ENCODE measurements at regions not wholly inside any gene's neighbourhood (a gene's known extent, or its start where the extent isn't known, plus 50 kb on each side); places are given as distances from the start of the nearest gene placed in this dataset.

DNA sequence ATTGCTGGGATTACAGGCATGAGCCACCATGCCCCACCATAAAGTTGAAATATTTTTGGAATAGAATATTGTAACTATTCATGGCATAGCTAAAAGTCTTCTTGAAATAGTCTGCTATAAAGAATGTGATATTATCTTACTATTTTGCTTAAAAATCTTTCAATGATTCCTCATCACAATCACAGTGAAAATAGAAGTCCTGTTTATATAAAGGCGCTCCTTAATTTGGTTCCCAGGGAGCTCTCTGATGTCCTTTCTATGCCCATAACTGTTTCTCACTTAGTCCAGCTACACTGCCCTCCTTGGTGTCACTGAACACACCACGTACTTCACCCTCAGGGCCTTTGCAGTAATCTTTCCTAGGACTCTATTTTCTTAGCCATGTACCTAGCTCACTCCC is 331.7 kb upstream of the GIMD1 start:
- H3K4me1 ChIP-seq (ENCODE audit: low read length): no peaks in the 10 kb centered on the region
- H3K9me3 ChIP-seq (replicated peaks; ENCODE audit: insufficient read depth, low read length): no peaks in the 10 kb centered on the region
- no peaks in the 10 kb centered on the region for H3F3A ChIP-seq (ENCODE audit: insufficient read depth, low read length)
- no peak overlapping the region for H3K4me3 ChIP-seq (ENCODE audit: low read length)
- no peaks in the 10 kb centered on the region for H3K27me3 ChIP-seq (replicated peaks; ENCODE audit: insufficient read depth, low read length)
- no peak overlapping the region for H2AFZ ChIP-seq (ENCODE audit: low read length)
- no peaks in the 10 kb centered on the region for H3K36me3 ChIP-seq (replicated peaks; ENCODE audit: insufficient read depth, low read length)
- no peak overlapping the region for H3K4me2 ChIP-seq (ENCODE audit: low read depth, low read length)
- no peak overlapping the region for H3K27ac ChIP-seq (ENCODE audit: low read length)
- H3K9ac ChIP-seq (ENCODE audit: low read length): no peak overlapping the region
- H3K9me2 ChIP-seq (replicated peaks; ENCODE audit: insufficient read depth, low read length): no peaks in the 10 kb centered on the region
- TF ChIP-seq, protein P1, sequence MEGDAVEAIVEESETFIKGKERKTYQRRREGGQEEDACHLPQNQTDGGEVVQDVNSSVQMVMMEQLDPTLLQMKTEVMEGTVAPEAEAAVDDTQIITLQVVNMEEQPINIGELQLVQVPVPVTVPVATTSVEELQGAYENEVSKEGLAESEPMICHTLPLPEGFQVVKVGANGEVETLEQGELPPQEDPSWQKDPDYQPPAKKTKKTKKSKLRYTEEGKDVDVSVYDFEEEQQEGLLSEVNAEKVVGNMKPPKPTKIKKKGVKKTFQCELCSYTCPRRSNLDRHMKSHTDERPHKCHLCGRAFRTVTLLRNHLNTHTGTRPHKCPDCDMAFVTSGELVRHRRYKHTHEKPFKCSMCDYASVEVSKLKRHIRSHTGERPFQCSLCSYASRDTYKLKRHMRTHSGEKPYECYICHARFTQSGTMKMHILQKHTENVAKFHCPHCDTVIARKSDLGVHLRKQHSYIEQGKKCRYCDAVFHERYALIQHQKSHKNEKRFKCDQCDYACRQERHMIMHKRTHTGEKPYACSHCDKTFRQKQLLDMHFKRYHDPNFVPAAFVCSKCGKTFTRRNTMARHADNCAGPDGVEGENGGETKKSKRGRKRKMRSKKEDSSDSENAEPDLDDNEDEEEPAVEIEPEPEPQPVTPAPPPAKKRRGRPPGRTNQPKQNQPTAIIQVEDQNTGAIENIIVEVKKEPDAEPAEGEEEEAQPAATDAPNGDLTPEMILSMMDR (IDR thresholded peaks at IDR 0.05; ENCODE audit: low read length): no peak
- TF ChIP-seq EZH2 (optimal IDR thresholded peaks at IDR 0.05; ENCODE audit: low read depth, low read length) (no peak), EZH2phosphoT487 (IDR thresholded peaks at IDR 0.05; ENCODE audit: low read length) (no peak)
- H4K20me1 ChIP-seq (ENCODE audit: insufficient read depth, low read length): no peaks in the 10 kb centered on the region
- H3K79me2 ChIP-seq (ENCODE audit: low read length): no peaks in the 10 kb centered on the region
- no peak for DNase-seq

DNA sequence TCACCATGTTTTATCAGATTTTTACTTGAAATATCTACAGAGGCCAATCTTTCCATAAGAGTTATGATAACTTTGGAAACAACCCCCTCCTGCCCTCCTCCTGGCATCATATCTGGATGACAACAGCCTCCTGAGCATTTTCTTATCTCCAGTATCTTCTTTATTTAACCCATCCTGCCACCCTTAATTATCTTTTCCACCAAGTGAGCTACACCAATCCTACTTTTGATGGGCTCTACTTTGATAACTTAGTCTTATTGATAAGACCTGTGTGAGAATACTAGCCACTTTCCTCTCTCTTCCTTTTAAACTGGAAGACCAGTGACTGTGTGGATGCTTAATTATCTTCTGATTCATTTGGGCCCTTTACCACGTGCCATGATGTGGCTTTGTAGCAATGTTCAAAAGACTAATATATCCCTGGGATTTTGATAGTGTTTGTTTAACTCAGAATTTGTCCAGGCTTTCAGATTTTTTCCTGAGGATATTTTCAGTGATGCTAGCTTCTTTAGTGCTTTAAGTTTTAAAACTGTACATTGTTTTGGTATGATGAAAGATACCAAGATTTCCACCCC is 330.1 kb upstream of the GIMD1 start:
- no peak overlapping the region for H3K4me2 ChIP-seq (ENCODE audit: low read depth, low read length)
- no peak overlapping the region for H3K4me3 ChIP-seq (ENCODE audit: low read length)
- H3K27ac ChIP-seq (ENCODE audit: low read length): no peak overlapping the region
- H4K20me1 ChIP-seq (ENCODE audit: insufficient read depth, low read length): no peaks in the 10 kb centered on the region
- no peaks in the 10 kb centered on the region for H3K27me3 ChIP-seq (replicated peaks; ENCODE audit: insufficient read depth, low read length)
- no peaks in the 10 kb centered on the region for H3K9me2 ChIP-seq (replicated peaks; ENCODE audit: insufficient read depth, low read length)
- no peaks in the 10 kb centered on the region for H3K36me3 ChIP-seq (replicated peaks; ENCODE audit: insufficient read depth, low read length)
- H2AFZ ChIP-seq (ENCODE audit: low read length): no peak overlapping the region
- no peaks in the 10 kb centered on the region for H3K79me2 ChIP-seq (ENCODE audit: low read length)
- no peaks in the 10 kb centered on the region for H3K4me1 ChIP-seq (ENCODE audit: low read length)
- no peaks in the 10 kb centered on the region for H3K9me3 ChIP-seq (replicated peaks; ENCODE audit: insufficient read depth, low read length)
- TF ChIP-seq EZH2 (optimal IDR thresholded peaks at IDR 0.05; ENCODE audit: low read depth, low read length) (no peak), EZH2phosphoT487 (IDR thresholded peaks at IDR 0.05; ENCODE audit: low read length) (no peak)
- TF ChIP-seq, protein P1 (IDR thresholded peaks at IDR 0.05; ENCODE audit: low read length): no peak
- H3F3A ChIP-seq (ENCODE audit: insufficient read depth, low read length): no peaks in the 10 kb centered on the region
- DNase-seq: no peak
- H3K9ac ChIP-seq (ENCODE audit: low read length): no peak overlapping the region

DNA sequence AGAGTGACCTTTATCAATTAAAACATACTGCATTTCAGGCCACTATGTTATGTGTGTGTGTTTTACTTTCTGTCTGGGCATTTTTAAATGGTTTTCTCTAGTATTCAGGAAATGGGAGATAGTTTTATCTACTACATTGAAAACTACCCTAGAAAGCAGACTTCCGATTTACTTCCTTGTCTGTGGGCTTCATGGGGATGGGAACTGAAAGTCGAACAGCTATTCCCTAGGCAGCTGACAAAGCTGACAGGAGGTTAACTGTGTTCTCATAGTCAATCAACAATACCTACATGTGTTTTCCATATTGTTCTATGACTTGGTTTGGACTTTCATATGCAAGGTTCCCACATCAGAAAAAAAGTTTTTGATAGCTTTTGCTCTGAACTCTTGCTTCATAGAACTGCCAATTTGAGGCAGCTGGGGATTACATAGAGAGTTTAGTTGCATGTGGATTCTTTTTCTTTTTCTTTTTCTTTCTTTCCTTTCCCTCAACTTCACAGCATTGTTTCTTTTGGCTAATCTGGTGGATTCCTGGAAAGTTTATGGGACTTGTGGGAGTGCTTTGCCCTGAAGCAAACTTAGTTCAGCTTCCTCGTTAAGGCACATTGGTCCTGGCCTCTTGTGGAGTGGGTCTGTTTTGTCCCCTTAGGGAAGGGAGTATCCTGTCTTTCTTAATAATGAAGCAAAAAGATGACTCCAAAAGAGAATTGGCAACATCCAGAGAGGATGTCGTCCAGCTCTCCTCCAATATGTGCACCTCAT is 327.1 kb upstream of the GIMD1 start:
- Histone ChIP-seq H2AFZ (ENCODE audit: low read length) (no peak overlapping the region), H3K27me3 (replicated peaks; ENCODE audit: insufficient read depth, low read length) (no peaks in the 10 kb centered on the region)
- DNase-seq: no peak

More for the DNA sequence above, 327.1 kb upstream of the GIMD1 start:
- H3K4me1 ChIP-seq (ENCODE audit: low read length): no peaks in the 10 kb centered on the region
- H4K20me1 ChIP-seq (ENCODE audit: insufficient read depth, low read length): no peaks in the 10 kb centered on the region
- H3K36me3 ChIP-seq (replicated peaks; ENCODE audit: insufficient read depth, low read length): no peaks in the 10 kb centered on the region
- no peak overlapping the region for H3K27ac ChIP-seq (ENCODE audit: low read length)
- no peak overlapping the region for H3K4me2 ChIP-seq (ENCODE audit: low read depth, low read length)
- TF ChIP-seq EZH2phosphoT487 (IDR thresholded peaks at IDR 0.05; ENCODE audit: low read length) (no peak), EZH2 (optimal IDR thresholded peaks at IDR 0.05; ENCODE audit: low read depth, low read length) (no peak)
- TF ChIP-seq, protein P1 (IDR thresholded peaks at IDR 0.05; ENCODE audit: low read length): no peak
- no peak overlapping the region for H3K4me3 ChIP-seq (ENCODE audit: low read length)
- H3K9me3 ChIP-seq (replicated peaks; ENCODE audit: insufficient read depth, low read length): no peaks in the 10 kb centered on the region
- H3K9me2 ChIP-seq (replicated peaks; ENCODE audit: insufficient read depth, low read length): no peaks in the 10 kb centered on the region
- H3F3A ChIP-seq (ENCODE audit: insufficient read depth, low read length): no peaks in the 10 kb centered on the region
- no peaks in the 10 kb centered on the region for H3K79me2 ChIP-seq (ENCODE audit: low read length)
- no peak overlapping the region for H3K9ac ChIP-seq (ENCODE audit: low read length)

All from MM.1S (cell line).